CD4-positive, alpha-beta T cell treated with Interleukin-2 at 100 ng/mL for 4 hours (primary cell): ENCODE measurements at regions not wholly inside any gene's neighbourhood (a gene's known extent, or its start where the extent isn't known, plus 50 kb on each side); places are given as distances from the start of the nearest gene placed in this dataset.
"Not testable (repeated sequence)": the region's sequence is repeated elsewhere in the genome, so short reads cannot be mapped to it uniquely, and the experiment has no call there.

ENCODE experiments used
- DNase-seq: peaks from one replicate; pipeline ENCODE4 v3.0.0-alpha.2; 2020; ENCODE audit warnings: low spot score

- no peak for DNase-seq
Observed at GRCh38 chr1:199529324-199529723, 498.2 kb upstream of the NR5A2 start.

- not testable (repeated sequence) for DNase-seq
Observed at GRCh38 chr1:199533361-199533760, 494.1 kb upstream of the NR5A2 start.

GRCh38 chr1:199545780-199546179 is 481.7 kb upstream of the NR5A2 start:
- DNase-seq: no peak

GRCh38 chr1:199546323-199546722 is 481.2 kb upstream of the NR5A2 start:
- DNase-seq: no peak

GRCh38 chr1:199549421-199549820 is 478.1 kb upstream of the NR5A2 start:
- DNase-seq: no peak

GRCh38 chr1:199550199-199551065 is 477.1 kb upstream of the NR5A2 start:
- no peak for DNase-seq

GRCh38 chr1:199551967-199552565 is 475.4 kb upstream of the NR5A2 start:
- peak; percentile 21 for DNase-seq

- no peak for DNase-seq
Observed at GRCh38 chr1:199553104-199553503, 474.4 kb upstream of the NR5A2 start.

GRCh38 chr1:199561334-199561733 is 466.2 kb upstream of the NR5A2 start:
- no peak for DNase-seq

GRCh38 chr1:199573047-199573446 is 454.5 kb upstream of the NR5A2 start:
- DNase-seq: no peak

GRCh38 chr1:199574950-199575349 is 452.6 kb upstream of the NR5A2 start:
- DNase-seq: no peak

GRCh38 chr1:199580300-199580699 is 447.2 kb upstream of the NR5A2 start:
- no peak for DNase-seq

GRCh38 chr1:199585392-199585791 is 442.1 kb upstream of the NR5A2 start:
- no peak for DNase-seq

GRCh38 chr1:199590708-199591107 is 436.8 kb upstream of the NR5A2 start:
- no peak for DNase-seq

- no peak for DNase-seq
Observed at GRCh38 chr1:199591468-199591867, 436.0 kb upstream of the NR5A2 start.

- DNase-seq: no peak
Observed at GRCh38 chr1:199593475-199593874, 434.0 kb upstream of the NR5A2 start.

- DNase-seq: not testable (repeated sequence)
Observed at GRCh38 chr1:199596448-199596847, 431.1 kb upstream of the NR5A2 start.

GRCh38 chr1:199597152-199597551 is 430.4 kb upstream of the NR5A2 start:
- DNase-seq: no peak

GRCh38 chr1:199608414-199608813 is 419.1 kb upstream of the NR5A2 start:
- DNase-seq: no peak

GRCh38 chr1:199612976-199613774 is 414.3 kb upstream of the NR5A2 start:
- DNase-seq: no peak

- DNase-seq: no peak
Observed at GRCh38 chr1:199616947-199617346, 410.6 kb upstream of the NR5A2 start.

- no peak for DNase-seq
Observed at GRCh38 chr1:199619223-199619622, 408.3 kb upstream of the NR5A2 start.

- DNase-seq: not testable (repeated sequence)
Observed at GRCh38 chr1:199626228-199626627, 401.3 kb upstream of the NR5A2 start.
